Suprapubic skin (tissue), 3 donors: ENCODE measurements at regions not wholly inside any gene's neighbourhood (a gene's known extent, or its start where the extent isn't known, plus 50 kb on each side); places are given as distances from the start of the nearest gene placed in this dataset.

Experiments
- EP300 ChIP-seq: sonication (generic); formaldehyde crosslinking; IDR thresholded peaks from one replicate; pipeline ENCODE4 v1.6.1; 2017; ENCODE audit warnings: antibody characterized with exemption
- POLR2A ChIP-seq, 2 donors: fragments of 450-650 bp; IDR thresholded peaks; one replicate each; pipeline ENCODE4 v1.6.1; 2017; ENCODE audit warnings: antibody characterized with exemption in 2 of 2, mild to moderate bottlenecking in 2 of 2, moderate library complexity in 2 of 2
- TF ChIP-seq, protein P1 (sequence below), 2 donors: fragments of 200-600 bp in 1 of 2; fragments of 450-650 bp in 1 of 2; sonication (generic) in 1 of 2; IDR thresholded peaks; one replicate each; pipeline ENCODE4 v1.5.1; 2016 to 2019; ENCODE audit warnings: antibody characterized with exemption in 2 of 2, mild to moderate bottlenecking in 1 of 2, moderate library complexity in 1 of 2

DNA sequence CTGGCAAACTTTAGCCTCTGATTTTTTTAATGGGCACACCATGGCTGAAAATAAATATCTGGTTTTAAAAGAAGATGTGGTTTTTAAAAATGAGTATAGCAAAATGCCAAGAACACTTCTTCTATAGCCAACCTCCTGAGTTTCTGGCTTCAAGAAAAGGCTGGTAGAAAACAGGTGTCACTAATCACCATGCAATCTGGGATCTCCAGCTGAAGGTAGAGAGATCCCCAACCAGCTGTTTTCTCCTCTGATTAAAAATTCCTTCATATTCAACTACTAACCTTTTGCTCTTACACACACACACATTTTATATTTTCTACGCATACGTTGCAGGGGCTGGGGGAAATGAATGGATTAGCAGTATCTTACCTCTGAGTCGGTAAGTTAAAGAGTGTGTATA, 279.6 kb upstream of the ROBO2 start:
- TF ChIP-seq, protein P1, sequence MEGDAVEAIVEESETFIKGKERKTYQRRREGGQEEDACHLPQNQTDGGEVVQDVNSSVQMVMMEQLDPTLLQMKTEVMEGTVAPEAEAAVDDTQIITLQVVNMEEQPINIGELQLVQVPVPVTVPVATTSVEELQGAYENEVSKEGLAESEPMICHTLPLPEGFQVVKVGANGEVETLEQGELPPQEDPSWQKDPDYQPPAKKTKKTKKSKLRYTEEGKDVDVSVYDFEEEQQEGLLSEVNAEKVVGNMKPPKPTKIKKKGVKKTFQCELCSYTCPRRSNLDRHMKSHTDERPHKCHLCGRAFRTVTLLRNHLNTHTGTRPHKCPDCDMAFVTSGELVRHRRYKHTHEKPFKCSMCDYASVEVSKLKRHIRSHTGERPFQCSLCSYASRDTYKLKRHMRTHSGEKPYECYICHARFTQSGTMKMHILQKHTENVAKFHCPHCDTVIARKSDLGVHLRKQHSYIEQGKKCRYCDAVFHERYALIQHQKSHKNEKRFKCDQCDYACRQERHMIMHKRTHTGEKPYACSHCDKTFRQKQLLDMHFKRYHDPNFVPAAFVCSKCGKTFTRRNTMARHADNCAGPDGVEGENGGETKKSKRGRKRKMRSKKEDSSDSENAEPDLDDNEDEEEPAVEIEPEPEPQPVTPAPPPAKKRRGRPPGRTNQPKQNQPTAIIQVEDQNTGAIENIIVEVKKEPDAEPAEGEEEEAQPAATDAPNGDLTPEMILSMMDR (IDR thresholded peaks at IDR 0.05) = no peak
- TF ChIP-seq POLR2A (IDR thresholded peaks at IDR 0.05) (no peak), EP300 (no peak)
